M059J (cell line): ENCODE measurements at regions not wholly inside any gene's neighbourhood (a gene's known extent, or its start where the extent isn't known, plus 50 kb on each side); places are given as distances from the start of the nearest gene placed in this dataset.

ENCODE experiments used
- DNase-seq: peaks from one replicate; pipeline ENCODE4 v3.0.0-alpha.2; 2012; ENCODE audit warnings: low read depth

DNA sequence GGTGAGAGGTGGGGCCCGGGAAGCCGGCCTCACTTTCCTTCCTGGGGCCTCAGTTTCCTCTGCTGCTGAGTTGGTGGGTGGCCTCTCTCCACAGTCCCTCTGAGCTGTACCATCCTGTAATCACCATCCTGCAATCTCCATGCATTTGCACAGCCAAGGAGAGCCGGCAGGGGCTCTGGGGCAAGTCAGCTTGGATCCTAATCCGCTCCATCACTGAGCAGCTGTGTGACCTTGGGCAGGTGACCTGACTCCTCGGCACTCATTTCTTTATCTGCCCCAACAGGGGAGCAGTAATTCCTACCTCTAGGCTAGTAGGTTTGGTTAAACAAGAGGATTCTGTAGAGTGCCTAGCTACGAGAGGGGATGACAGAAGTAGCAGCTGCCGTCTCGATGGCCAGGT is 88.2 kb upstream of the ZNF618 start:
- no peak for DNase-seq

DNA sequence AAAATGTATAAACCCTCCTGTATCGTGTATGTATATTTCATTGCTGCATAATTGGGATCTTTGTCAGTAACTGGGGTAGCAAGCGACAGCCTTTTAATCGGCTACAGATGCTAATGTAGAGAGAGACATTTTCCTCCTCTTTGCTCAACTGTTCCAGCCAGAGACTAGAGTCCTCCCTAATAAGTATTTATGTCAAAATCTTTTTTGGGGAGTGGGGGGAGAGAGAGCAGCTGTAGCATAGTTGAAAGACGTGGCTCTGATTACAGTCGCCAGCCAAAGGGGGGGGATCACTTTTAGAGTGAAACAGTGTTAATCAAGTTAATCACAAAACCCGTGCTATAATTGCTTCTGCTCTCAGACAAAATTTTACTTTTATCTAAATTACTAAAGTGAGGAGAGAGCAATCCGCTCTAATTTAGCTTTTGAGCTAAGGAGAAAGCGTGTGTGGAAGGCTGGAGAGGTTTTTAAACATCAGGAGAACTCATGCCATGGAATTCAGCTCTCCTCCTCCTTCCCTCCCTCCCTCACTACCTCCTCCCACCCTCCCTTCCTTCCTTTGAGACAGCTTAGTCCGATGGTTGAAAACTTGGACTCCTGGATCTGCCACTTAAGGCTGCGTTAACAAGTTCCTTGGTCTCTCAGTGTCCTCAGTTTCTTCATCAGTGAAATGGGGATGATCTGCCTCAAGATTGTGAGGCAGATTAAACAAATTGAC is 87.3 kb upstream of the ZNF618 start:
- DNase-seq: no peak

DNA sequence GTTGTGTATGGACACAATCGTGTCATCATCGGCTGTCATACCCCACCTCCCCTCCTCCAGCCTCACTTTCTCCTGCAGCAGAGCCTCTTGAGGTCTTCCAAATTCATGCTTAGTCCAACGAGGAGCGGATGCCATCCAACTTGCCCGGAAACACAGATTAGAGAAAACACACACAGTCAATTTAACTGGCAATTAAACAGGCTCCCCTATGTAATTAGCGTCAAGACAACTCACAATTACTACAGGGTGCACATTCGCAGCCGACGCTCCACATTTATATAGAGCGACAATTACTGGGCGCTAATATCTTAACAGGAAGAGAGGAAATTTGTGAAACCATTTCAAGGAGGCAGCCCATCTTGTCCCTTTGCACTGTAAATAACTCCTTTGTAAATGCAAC is 86.0 kb upstream of the ZNF618 start:
- no peak for DNase-seq

DNA sequence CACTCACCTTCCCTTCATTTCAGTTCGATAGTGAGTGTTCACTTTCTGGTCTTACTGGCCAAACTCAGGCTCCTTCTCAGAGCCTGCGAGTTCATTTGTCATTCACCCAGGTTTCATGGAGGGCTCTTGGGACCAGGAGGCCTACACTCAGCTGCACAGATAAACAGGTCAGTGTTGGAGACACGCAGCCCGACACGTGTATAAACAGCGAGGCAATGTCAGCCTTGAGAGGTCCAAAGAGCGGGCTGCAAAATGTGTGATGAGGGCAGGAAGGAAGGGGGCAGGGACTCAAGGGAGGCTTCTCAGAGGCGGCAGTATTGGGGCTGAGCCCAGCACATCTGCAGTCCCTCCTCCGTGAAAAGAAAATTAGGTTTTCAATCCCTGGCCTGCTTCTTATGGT is 82.6 kb upstream of the ZNF618 start:
- no peak for DNase-seq

DNA sequence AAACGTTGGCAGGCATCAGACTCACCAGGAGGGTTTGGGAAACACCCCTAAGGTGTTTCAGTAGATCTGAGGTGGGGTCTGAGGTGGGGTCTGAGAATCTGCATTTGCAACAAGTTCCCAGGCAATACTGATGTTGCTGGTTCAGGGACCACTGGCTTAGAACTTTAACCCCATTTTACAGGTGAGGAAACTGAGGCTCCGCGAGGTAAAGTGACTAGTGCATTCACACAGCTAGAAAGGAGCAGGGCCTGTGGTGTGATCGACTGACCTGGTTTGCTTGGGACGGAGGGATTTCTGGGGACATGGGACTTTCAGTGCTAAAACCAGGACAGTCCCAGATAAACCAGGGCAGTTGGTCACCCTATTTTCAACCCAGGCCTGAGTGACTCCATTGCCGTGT is 81.4 kb upstream of the ZNF618 start:
- no peak for DNase-seq

DNA sequence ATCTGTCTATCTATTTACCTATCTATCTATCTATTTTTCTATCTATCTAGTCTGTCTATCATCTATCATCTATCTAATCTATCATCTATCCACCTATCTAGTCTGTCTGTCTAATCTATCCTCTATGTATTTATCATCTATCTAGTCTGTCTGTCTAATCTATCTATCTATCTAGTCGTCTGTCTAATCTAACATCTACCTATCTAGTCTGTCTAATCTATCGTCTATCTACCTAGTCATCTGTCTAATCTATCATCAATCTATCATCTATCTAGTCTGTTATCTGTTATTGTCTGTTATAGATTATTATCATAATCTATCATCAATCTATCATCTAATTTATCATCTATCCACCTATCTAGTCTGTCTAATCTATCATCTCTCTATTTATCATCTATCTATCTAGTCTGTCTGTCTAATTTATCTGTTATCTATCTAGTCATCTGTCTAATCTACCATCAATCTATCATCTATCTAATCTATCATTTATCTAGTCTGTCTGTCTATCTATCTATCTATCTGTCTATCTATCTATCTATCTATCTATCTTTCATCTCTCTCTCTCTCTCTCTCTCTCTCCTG is 80.2 kb upstream of the ZNF618 start:
- DNase-seq: no peak

DNA sequence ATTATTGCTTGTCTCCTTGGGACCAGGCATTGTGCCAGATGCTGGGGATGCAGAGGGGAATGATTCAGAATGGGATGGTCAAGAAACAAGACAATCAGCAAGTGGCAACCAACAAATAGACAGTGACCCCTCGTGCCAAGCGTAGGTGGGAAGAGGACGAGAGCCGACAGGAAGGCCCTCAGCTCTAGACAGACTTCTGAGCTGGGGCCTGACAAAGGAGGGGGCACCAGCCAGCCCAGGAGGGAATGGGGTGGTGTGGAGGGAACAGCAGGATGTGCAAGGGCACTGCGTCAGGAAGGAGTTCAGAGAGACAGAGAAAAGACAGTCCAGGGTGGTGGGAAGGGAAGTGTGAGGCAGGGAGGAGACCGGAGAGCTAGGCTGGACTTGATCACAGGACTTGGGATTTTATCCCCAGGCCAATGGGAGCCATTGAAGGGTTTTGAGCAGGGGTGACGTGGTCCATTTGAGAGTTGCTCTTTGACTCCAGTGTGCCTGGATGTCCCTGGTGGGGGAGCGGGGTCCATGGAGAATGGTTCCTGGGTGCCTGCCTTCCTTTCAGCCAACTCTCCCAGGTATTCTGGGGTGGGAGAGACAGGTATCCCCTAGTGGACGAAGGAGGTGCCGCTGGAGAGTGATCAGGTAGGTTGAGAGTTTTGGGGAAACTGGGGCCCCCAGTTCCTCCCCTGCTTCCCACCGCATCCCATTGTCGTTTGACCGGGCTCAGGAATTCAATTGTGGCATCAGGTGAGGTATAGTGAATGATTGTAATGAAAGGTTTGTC is 79.3 kb upstream of the ZNF618 start:
- DNase-seq: no peak

DNA sequence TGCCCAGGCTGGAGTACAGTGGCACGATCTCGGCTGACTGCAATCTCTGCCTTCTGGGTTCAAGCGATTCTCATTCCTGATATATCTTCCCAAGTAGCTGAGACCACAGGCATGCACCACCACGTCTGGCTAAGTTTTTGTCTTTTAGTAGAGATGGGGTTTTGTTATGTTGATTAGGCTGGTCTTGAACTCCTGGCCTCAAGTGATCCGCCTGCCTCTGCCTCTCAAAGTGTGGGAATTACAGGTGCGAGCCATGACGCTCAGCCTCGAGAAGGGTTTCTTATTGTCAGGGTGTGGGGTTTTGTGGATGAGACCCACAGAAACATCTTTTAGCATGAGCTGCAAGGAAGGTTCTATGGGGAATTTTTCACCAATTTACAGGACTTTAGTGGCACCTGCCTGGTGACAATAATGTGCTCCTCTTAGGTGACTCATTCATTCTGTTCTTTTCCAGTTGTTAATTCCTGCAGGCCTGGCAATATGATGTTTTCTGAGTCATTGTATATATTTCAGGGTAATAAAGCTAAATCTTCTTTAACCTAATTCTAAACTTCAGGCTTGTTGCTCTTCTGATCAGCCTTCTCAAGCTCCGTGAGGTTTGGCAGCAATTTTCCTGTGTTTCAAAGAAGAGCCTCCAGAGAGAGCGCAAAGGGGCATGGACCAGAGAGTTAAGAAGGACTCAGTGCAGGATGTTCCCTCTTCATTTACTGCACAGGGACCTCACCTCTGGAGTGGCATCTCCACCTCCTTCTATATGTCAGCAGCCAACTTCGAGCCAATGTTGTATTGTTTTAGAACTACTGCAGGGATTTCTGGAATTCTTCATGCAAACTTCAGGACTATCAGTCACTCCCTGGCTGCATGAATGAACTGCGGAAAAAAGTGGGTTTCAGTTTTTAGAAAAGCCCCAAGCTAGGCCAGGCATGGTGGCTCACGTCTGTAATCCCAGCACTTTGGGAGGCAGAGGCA is 77.8 kb upstream of the ZNF618 start:
- peak; percentile 74 for DNase-seq

DNA sequence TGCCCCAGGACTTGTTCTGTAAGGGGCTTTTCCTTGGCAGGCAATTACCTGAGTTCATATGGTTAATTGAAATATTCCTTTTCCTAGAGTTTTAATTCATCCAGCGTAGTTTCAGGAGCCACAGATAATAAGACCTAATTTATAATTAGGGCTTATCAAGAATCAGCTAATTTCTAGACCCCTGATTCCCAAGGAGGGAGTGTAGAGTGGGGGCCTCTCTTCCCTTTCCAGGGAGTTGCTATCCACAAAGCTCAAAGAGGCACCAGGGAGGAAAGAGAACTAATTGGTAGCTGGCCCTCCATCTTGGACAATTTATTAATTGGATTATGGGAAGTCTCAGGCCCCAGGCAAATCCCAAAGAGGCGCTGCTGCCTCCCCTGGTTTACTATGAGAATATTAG is 75.8 kb upstream of the ZNF618 start:
- no peak for DNase-seq

DNA sequence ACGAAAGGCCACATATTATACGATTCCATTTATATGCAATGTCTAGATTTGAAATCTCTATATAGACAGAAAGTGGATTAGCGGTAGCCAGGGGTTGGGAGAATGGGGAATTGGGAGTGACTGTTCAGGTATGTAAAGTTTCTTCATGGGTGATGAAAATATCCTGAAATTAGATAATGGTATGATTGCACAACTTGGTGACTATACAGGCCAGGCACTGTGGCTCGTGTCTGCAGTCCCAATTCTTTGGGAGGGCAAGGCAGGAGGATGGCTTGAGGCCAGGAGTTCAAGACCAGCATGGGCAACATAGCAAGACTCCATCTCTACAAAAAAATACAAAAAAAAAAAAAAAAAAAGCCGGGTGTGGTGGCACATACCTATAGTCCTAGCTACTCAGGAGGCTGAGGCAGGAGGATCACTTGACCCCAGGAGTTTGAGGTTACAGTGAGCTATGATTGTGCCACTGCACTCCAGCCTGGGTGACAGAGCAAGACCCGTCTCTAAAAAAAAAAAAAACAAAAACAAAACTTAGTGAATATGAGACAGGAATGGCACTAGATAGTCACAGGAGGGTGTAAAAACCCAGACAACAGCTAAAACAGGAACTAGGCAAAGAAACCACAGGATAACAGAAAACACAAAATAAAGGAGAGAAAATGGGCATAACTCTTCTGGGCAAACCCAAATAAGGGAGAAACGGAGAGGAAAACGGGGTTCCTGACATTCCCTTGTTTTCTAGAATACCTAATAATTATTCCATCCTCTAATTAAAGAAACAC is 72.1 kb upstream of the ZNF618 start:
- DNase-seq: no peak

DNA sequence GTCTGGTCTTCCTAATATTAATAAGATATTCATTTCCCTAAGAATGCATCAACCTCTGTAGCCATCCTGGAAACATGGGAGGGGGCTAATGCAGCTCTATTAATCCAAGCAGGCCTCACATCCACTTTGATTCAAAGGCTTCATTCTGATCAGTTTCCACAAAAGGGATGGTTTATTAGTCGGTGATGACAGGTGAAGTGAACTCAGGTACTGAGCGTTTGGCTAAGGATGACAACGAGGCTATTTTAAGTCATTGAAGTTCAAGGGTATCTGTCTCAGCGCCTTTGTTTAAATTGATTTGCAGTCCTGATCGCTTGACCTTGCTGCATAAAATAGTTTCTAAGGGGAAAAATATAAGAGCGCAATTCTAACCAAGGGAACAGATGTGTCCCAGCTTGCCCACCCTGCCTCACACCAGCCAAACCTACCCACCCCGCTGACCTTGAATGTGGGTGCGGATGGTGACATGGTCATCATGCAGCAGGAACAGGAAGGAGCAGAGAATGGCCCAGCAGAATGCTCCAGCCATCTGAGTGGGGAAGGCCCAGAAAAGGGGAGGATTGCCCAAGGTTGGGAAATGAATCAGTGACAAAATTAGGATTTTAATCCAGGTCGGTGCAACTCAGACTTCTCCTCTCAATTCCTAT is 70.5 kb upstream of the ZNF618 start:
- DNase-seq: no peak

DNA sequence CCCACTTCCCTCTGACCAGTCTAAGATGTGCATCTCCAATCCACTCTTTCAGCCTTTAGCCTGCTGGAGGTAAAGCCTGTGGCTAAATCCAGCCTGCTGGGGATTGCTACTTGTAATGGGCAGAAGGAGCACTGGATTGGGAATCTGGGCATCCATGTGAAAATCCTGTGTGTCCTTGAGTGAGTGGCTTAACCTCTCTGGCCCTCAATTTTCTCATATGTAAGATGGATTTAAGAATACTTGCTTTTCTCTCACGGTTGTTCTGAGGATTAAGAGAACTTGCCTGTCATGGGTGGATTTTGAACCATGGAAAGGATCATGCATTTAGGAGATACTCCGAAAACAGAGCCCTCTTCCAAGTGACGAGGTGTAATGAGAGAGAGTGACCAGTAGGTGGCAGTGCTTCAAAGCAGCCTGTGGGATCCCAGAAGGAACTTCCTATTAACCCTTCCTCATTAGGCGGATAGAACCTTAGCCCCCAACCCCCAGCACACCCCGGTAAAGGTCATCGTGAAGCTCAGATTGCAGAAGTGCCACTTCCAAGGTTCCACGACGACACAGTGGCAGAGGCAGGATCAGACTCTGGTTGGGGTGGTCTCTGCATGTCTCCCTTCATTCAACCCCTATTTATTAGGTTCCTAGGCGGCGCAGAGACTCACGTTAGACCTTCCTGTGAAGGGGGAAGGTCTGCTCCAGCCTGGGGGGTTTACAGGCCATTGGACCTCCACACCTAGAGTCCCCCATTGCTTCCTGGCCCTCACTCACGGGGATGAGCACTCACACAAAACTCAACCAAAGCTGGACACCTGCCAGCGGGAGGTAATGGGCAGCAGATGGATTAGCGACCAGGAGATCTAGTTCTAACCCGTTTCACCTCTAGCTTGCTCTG is 68.7 kb upstream of the ZNF618 start:
- DNase-seq: peak; percentile 58

DNA sequence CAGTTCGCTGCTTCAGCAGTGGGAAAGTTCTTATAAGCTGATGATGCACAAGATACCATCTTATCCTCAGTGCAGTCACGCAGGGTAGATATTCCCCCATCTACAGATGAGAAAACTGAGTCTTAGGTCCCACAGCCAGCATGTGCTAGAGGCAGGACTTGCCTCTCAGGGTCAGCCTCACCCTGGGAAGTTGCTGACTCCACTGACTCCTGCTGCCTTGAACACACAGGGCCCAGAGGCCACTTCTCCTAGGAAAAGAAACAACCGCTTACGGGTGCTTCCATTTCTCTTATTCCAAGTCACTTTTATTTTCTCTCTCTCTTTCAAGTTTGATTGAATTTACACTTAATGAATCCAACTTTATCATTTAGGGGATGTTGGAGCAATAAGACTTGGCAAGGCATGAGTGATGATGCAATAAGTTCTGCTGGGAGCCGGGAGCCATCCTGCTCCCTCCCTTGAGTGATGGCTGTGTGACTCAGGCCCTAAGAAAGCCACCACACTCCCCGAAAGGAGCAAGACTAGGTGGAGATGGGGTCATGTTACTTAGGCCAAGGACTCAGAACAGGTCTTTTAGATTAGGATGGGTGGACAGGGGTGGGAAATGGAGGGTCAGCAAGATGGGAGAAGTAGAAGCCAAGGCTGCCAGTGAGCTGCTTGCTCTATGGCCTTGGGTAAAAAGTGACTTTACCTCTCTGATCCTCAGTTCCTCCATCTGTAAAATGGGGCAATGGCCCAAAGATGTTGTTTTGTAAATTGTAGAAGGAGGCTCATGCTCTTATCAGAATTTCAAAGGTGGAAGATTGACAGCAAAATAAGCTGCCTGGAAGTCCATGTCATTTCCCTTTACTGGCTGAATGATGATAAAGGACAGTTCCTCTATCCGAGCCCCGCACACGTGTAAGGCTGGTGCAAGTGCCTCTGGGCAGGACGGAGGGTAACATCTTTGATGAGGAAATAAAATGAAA is 67.4 kb upstream of the ZNF618 start:
- DNase-seq: peak; percentile 93

DNA sequence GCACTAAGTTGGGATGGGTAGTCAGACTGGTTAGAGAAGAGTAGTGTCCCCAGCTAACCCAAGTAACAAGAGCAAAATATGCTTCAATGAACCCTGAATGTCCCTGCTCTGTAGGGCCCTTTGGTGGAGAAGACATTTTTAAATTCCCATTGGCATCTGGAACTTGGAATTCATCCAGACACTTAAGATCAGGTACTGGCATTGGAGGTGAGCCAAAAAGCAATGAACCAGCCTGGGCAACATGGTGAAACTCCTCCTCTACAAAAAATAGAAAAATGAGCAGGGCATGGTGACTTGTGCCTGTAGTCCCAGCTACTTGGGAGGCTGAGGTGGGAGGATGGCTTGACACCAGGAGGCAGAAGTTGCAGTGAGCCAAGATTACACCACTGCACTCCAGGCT is 58.9 kb upstream of the ZNF618 start:
- DNase-seq: no peak

DNA sequence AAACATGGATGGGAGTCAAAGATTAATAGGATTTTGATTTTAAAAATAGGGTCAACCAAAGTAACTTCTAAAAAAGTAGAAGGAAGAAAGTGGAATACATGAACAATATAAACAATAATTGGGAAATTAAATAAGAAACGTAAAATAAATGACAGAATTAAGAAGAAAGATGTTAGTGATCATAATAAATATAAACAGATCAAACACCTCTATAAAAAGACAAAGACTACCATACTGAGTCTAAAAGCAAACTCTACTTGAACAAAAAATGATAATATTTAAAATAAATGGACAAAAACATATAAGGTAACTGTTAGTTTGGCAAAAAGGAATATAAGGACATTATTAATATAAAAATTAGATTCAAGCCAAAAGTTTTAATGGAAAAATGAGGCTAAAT is 57.7 kb upstream of the ZNF618 start:
- no peak for DNase-seq

DNA sequence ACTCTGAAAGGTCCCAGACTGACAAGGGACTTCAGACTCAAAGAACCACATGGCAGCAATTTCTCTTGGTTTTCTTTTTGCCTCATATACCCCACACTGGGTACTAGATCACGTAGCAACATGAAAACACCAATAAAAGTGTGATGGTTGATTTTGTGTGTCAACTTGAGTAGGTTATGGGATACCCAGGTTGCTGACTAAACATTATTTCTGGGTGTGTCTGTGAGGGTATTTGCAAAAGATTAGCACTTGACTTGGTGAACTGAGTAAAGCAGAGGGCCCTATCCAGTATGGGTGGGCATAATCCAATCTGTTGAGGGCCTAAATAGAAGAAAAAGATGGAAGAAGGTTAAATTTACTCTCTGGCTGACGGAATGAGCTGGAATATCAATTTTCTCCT is 53.8 kb upstream of the ZNF618 start:
- DNase-seq: no peak

DNA sequence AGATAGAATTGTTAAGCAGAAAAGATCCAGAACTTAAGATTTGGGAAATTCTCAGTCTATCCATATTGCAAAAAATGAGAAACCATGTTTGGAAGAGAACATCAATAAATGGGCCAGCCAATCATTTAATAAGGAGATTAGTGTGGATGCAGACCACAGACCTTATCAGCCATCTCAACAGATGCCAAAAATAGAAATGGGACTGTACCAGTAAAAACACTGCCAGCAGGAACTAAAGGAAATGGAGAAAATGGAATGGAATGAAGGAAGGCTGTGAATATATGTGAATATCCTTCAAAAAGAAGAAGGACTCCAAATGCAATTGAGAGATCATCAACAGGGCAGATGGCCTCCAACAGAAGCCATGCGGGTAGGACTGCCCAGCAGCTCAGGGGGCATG is 52.7 kb upstream of the ZNF618 start:
- DNase-seq: peak; percentile 15
